Neural cell (in vitro differentiated cells): ENCODE measurements at regions not wholly inside any gene's neighbourhood (a gene's known extent, or its start where the extent isn't known, plus 50 kb on each side); places are given as distances from the start of the nearest gene placed in this dataset.

ENCODE experiments used
- H2AFZ ChIP-seq: fragments of 200-600, 300-800 bp; sonication (generic), shearing (Covaris generic); 2 replicates; pipeline ENCODE4 v1.6.0; 2014; ENCODE audit warnings: low read depth, mild to moderate bottlenecking, antibody characterized with exemption, low read length, moderate library complexity
- H3F3A ChIP-seq: fragments of 200-600 bp; shearing (Covaris generic); 2 replicates; pipeline ENCODE4 v1.6.1; 2016; ENCODE audit warnings: mild to moderate bottlenecking, moderate library complexity, mixed read lengths, antibody characterized with exemption, low read length; ENCODE audit not compliant: insufficient read depth, poor library complexity, severe bottlenecking
- H3K27ac ChIP-seq: fragments of 200-600, 300-800 bp; sonication (generic), shearing (Covaris generic); 2 replicates; pipeline ENCODE4 v1.5.1; 2014; ENCODE audit warnings: mild to moderate bottlenecking, low read length, moderate library complexity
- H3K27me3 ChIP-seq: fragments of 300-800, 200-600 bp; sonication (generic), shearing (Covaris generic); 2 replicates; pipeline ENCODE4 v1.6.0; 2014; ENCODE audit warnings: mild to moderate bottlenecking, low read depth, low read length, moderate library complexity; ENCODE audit not compliant: insufficient read depth
- H3K36me3 ChIP-seq: fragments of 300-800, 200-600 bp; sonication (generic), shearing (Covaris generic); 2 replicates; pipeline ENCODE4 v1.5.1; 2014; ENCODE audit warnings: mild to moderate bottlenecking, antibody characterized with exemption, low read length, moderate library complexity; ENCODE audit not compliant: insufficient read depth
- H3K4me2 ChIP-seq: fragments of 300-800, 200-600 bp; sonication (generic), shearing (Covaris generic); 2 replicates; pipeline ENCODE4 v1.6.0; 2014; ENCODE audit warnings: mild to moderate bottlenecking, low read length
- H3K4me3 ChIP-seq: fragments of 300-800, 200-600 bp; sonication (generic), shearing (Covaris generic); 2 replicates; pipeline ENCODE4 v1.5.1; 2014; ENCODE audit warnings: mild to moderate bottlenecking, low read length, moderate library complexity
- H3K79me2 ChIP-seq: fragments of 200-600 bp; shearing (Covaris generic); replicated peaks from 2 replicates; pipeline ENCODE4 v1.6.0; 2014; ENCODE audit warnings: mild to moderate bottlenecking, low read length, moderate library complexity; ENCODE audit not compliant: insufficient read depth
- H3K9ac ChIP-seq: fragments of 300-800, 200-600 bp; sonication (generic), shearing (Covaris generic); 2 replicates; pipeline ENCODE4 v1.6.1; 2016; ENCODE audit warnings: mild to moderate bottlenecking, low read length, mixed read lengths
- H3K9me2 ChIP-seq: fragments of 200-600 bp; shearing (Covaris generic); 2 replicates; pipeline ENCODE4 v1.6.1; 2016; ENCODE audit warnings: mild to moderate bottlenecking, low read length, mixed read lengths; ENCODE audit not compliant: insufficient read depth
- H3K9me3 ChIP-seq: fragments of 200-600, 300-800 bp; sonication (generic), shearing (Covaris generic); 2 replicates; pipeline ENCODE4 v1.6.1; 2016; ENCODE audit warnings: mild to moderate bottlenecking, mixed run types, low read length, moderate library complexity, mixed read lengths
- H4K20me1 ChIP-seq: fragments of 200-600 bp; shearing (Covaris generic); 2 replicates; pipeline ENCODE4 v1.6.1; 2016; ENCODE audit warnings: mild to moderate bottlenecking, mixed run types; ENCODE audit not compliant: insufficient read depth
- CTCF ChIP-seq: fragments of 450-650 bp; IDR thresholded peaks from 2 replicates; pipeline ENCODE4 v1.5.1; 2014; ENCODE audit warnings: antibody characterized with exemption, mild to moderate bottlenecking, moderate library complexity; ENCODE audit not compliant: poor library complexity, severe bottlenecking
- EP300 ChIP-seq: fragments of 450-650 bp; conservative IDR thresholded peaks from 2 replicates; pipeline ENCODE4 v1.6.1; 2014; ENCODE audit warnings: antibody characterized with exemption, mild to moderate bottlenecking, moderate library complexity; ENCODE audit not compliant: poor library complexity, severe bottlenecking
- EZH2 ChIP-seq: fragments of 200-600, 300-800 bp; shearing (Covaris generic), sonication (generic); IDR thresholded peaks from 2 replicates; pipeline ENCODE4 v1.6.1; 2014; ENCODE audit warnings: antibody characterized with exemption, low read length, borderline replicate concordance, mild to moderate bottlenecking; ENCODE audit not compliant: insufficient read depth, poor library complexity, severe bottlenecking
- MXI1 ChIP-seq: fragments of 450-650 bp; conservative IDR thresholded peaks from 2 replicates; pipeline ENCODE4 v1.6.1; 2014; ENCODE audit warnings: antibody characterized with exemption, mild to moderate bottlenecking; ENCODE audit not compliant: poor library complexity, severe bottlenecking
- POLR2AphosphoS5 ChIP-seq: IDR thresholded peaks from 2 replicates; pipeline ENCODE4 v1.6.1; 2012
- RAD21 ChIP-seq: fragments of 450-650 bp; conservative IDR thresholded peaks from 2 replicates; pipeline ENCODE4 v1.6.1; 2014; ENCODE audit warnings: antibody characterized with exemption, mild to moderate bottlenecking, moderate library complexity
- REST ChIP-seq: IDR thresholded peaks from 2 replicates; pipeline ENCODE4 v1.6.1; 2012; ENCODE audit warnings: borderline replicate concordance
- SMC3 ChIP-seq: fragments of 450-650 bp; conservative IDR thresholded peaks from 2 replicates; pipeline ENCODE4 v1.6.1; 2014; ENCODE audit warnings: antibody characterized with exemption, mild to moderate bottlenecking, moderate library complexity; ENCODE audit not compliant: poor library complexity
- TAF1 ChIP-seq: IDR thresholded peaks from 2 replicates; pipeline ENCODE4 v1.6.1; 2012; ENCODE audit warnings: low read depth

- no peaks in the 10 kb centered on the region for H4K20me1 ChIP-seq
- H3F3A ChIP-seq = no peaks in the 10 kb centered on the region
- no peaks in the 10 kb centered on the region for H3K36me3 ChIP-seq
- peak overlapping the region; percentile 11 for H3K4me3 ChIP-seq
- H2AFZ ChIP-seq = no peak overlapping the region
- no peak overlapping the region for H3K27ac ChIP-seq
- H3K4me2 ChIP-seq = no peak overlapping the region
- no peaks in the 10 kb centered on the region for H3K79me2 ChIP-seq
- no peaks in the 10 kb centered on the region for H3K9me2 ChIP-seq
- no peak for TF ChIP-seq EZH2
- no peak for TF ChIP-seq REST
- TF ChIP-seq MXI1 = no peak
- no peak for TF ChIP-seq RAD21
- no peak for TF ChIP-seq SMC3
- no peak for TF ChIP-seq TAF1
- TF ChIP-seq CTCF = no peak
- TF ChIP-seq EP300 = no peak
- no peak for TF ChIP-seq POLR2AphosphoS5
- H3K9ac ChIP-seq = no peak overlapping the region
- no peaks in the 10 kb centered on the region for H3K9me3 ChIP-seq
- no peaks in the 10 kb centered on the region for H3K27me3 ChIP-seq
These were observed 196.8 kb upstream of the LEF1 start for GRCh38 chr4:108365551-108365950.

GRCh38 chr4:108361886-108362285, 193.2 kb upstream of the LEF1 start:
- H3K79me2 ChIP-seq = no peaks in the 10 kb centered on the region
- no peaks in the 10 kb centered on the region for H4K20me1 ChIP-seq
- no peak overlapping the region for H3K27ac ChIP-seq
- no peak overlapping the region for H2AFZ ChIP-seq
- no peaks in the 10 kb centered on the region for H3K27me3 ChIP-seq
- H3K9me2 ChIP-seq = no peaks in the 10 kb centered on the region
- no peaks in the 10 kb centered on the region for H3K36me3 ChIP-seq
- H3F3A ChIP-seq = no peaks in the 10 kb centered on the region
- H3K4me3 ChIP-seq = no peak overlapping the region
- no peak overlapping the region for H3K4me2 ChIP-seq
- H3K9ac ChIP-seq = no peak overlapping the region
- H3K9me3 ChIP-seq = no peaks in the 10 kb centered on the region
- TF ChIP-seq RAD21 (no peak), MXI1 (no peak), CTCF (no peak), REST (no peak), POLR2AphosphoS5 (no peak), TAF1 (no peak), EP300 (no peak), SMC3 (no peak), EZH2 (no peak)
